Neural crest cell (in vitro differentiated cells): ENCODE measurements at regions not wholly inside any gene's neighbourhood (a gene's known extent, or its start where the extent isn't known, plus 50 kb on each side); places are given as distances from the start of the nearest gene placed in this dataset.
A peak's percentile ranks its signal among the peaks of the same experiment; 100 is the strongest.

ENCODE experiments used
- DNase-seq: peaks from one replicate; pipeline ENCODE4 v3.0.0; 2021; ENCODE audit warnings: low read depth, mixed read lengths, low spot score
- H3K27ac Mint-ChIP-seq: one replicate; pipeline ENCODE4 v1.8.0; 2021; ENCODE audit warnings: mild to moderate bottlenecking, mixed read lengths; ENCODE audit not compliant: unreplicated experiment
- H3K27me3 Mint-ChIP-seq: 2 replicates; pipeline ENCODE4 v1.8.0; 2021; ENCODE audit warnings: low read depth, mild to moderate bottlenecking, mixed read lengths
- H3K36me3 Mint-ChIP-seq: 2 replicates; pipeline ENCODE4 v1.8.0; 2021; ENCODE audit warnings: low read depth, mild to moderate bottlenecking, mixed read lengths
- H3K4me1 Mint-ChIP-seq: 2 replicates; pipeline ENCODE4 v1.8.0; 2021; ENCODE audit warnings: mixed read lengths
- H3K4me3 Mint-ChIP-seq: one replicate; pipeline ENCODE4 v1.8.0; 2021; ENCODE audit warnings: mild to moderate bottlenecking, mixed read lengths
- H3K9me3 Mint-ChIP-seq: 2 replicates; pipeline ENCODE4 v1.8.0; 2021; ENCODE audit warnings: mixed read lengths
- TF ChIP-seq, protein P1 (sequence below): fragments of 200-600 bp; sonication (generic); conservative IDR thresholded peaks from 2 replicates; pipeline ENCODE4 v1.5.0; 2021; ENCODE audit warnings: antibody characterized with exemption, mild to moderate bottlenecking

DNA sequence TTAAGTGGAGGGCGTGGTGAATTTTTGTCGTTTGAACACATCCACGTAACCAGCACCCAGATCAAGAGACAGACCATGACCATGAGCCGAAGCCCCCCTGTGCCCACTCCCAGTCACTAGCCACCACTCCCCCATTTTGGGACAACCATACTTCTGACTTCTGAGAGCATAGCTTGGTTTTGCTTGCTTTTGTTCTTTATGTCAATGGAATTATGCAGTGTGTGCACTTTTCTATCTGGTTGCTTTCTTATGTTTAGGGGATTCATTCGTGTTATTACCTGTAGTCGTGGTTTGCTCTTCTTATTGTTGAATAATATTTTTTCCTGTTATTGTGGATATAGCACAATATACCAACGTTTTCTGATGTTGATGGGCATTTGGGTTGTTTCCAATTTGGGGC, 141.7 kb downstream of the GLI2 start:
- Mint-ChIP-seq H3K9me3 (no peaks in the 10 kb centered on the region), H3K4me1 (peaks cover 55% of the 10 kb centered on the region), H3K4me3 (no peak overlapping the region), H3K36me3 (no peaks in the 10 kb centered on the region), H3K27ac (no peak overlapping the region), H3K27me3 (peaks cover 5% of the 10 kb centered on the region)
- no peak for DNase-seq
- TF ChIP-seq, protein P1, sequence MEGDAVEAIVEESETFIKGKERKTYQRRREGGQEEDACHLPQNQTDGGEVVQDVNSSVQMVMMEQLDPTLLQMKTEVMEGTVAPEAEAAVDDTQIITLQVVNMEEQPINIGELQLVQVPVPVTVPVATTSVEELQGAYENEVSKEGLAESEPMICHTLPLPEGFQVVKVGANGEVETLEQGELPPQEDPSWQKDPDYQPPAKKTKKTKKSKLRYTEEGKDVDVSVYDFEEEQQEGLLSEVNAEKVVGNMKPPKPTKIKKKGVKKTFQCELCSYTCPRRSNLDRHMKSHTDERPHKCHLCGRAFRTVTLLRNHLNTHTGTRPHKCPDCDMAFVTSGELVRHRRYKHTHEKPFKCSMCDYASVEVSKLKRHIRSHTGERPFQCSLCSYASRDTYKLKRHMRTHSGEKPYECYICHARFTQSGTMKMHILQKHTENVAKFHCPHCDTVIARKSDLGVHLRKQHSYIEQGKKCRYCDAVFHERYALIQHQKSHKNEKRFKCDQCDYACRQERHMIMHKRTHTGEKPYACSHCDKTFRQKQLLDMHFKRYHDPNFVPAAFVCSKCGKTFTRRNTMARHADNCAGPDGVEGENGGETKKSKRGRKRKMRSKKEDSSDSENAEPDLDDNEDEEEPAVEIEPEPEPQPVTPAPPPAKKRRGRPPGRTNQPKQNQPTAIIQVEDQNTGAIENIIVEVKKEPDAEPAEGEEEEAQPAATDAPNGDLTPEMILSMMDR = no peak

GRCh38 chr2:120878970-120879369, 143.3 kb downstream of the GLI2 start:
- Mint-ChIP-seq H3K27ac (no peak overlapping the region), H3K4me3 (peak overlapping the region; percentile 27), H3K4me1 (peaks cover 53% of the 10 kb centered on the region), H3K27me3 (peaks cover 5% of the 10 kb centered on the region), H3K9me3 (no peaks in the 10 kb centered on the region), H3K36me3 (no peaks in the 10 kb centered on the region)
- DNase-seq = no peak
- TF ChIP-seq, protein P1 = no peak

DNA sequence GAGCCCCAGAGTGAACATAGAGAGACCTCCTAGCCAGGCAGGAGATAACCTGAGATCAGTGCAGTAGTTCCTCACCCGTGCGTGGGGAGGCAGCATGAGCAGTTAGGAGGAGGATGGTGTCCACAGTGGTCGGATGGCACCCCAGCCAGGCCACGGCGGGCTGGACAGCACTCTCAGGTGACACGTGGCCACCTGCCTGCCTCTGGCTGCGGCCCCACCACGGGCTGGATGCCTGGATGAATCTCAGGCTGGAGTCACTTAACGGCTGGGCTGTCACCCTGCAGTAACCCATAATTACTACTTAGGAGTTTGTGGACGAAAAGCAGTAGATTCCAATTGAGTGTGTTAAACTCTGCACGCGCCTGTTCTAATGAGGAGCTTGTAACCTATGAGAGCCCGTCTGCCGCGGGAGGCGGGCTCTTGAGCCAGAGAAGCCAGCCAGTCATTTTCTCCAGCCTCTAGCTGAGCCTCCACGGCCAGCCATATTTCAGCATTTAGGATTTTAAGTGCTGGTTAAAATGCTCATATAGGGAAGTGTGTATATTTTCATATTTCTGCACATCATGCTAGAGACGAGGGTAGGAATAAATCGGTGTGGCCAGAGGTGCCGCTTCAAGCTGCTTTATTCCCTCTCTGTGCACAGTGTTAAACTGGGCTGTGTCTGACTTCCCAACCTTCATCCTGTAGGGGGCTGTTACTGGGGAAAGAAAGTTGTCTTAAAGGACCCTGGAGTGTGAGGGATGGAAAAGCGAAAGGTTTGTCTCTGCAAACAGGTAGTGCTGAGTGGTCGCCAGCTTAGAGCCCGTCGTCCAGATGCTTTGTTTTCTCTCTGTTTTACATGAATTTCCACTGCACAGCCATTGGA, 144.0 kb downstream of the GLI2 start:
- H3K9me3 Mint-ChIP-seq = no peaks in the 10 kb centered on the region
- no peaks in the 10 kb centered on the region for H3K36me3 Mint-ChIP-seq
- H3K27me3 Mint-ChIP-seq = peaks cover 5% of the 10 kb centered on the region
- no peak overlapping the region for H3K27ac Mint-ChIP-seq
- H3K4me3 Mint-ChIP-seq = peak overlapping the region; percentile 41
- no peak for DNase-seq
- TF ChIP-seq, protein P1 = no peak
- H3K4me1 Mint-ChIP-seq = peaks cover 52% of the 10 kb centered on the region

- Mint-ChIP-seq H3K4me3 (no peak overlapping the region), H3K9me3 (no peaks in the 10 kb centered on the region), H3K27me3 (peaks cover 5% of the 10 kb centered on the region), H3K36me3 (no peaks in the 10 kb centered on the region), H3K27ac (no peak overlapping the region), H3K4me1 (peaks cover 55% of the 10 kb centered on the region)
- no peak for DNase-seq
- TF ChIP-seq, protein P1 = no peak
Measured at GRCh38 chr2:120880381-120880780, 144.7 kb downstream of the GLI2 start.

- Mint-ChIP-seq H3K27ac (no peak overlapping the region), H3K9me3 (no peaks in the 10 kb centered on the region), H3K36me3 (no peaks in the 10 kb centered on the region), H3K27me3 (peaks cover 5% of the 10 kb centered on the region), H3K4me3 (no peak overlapping the region), H3K4me1 (peaks cover 62% of the 10 kb centered on the region)
- DNase-seq = no peak
- TF ChIP-seq, protein P1 = no peak
Measured at GRCh38 chr2:120881981-120882788, 146.5 kb downstream of the GLI2 start.
